NCI-H1105 (cell line): ENCODE measurements at regions not wholly inside any gene's neighbourhood (a gene's known extent, or its start where the extent isn't known, plus 50 kb on each side); places are given as distances from the start of the nearest gene placed in this dataset.
"Not testable (repeated sequence)": the region's sequence is repeated elsewhere in the genome, so short reads cannot be mapped to it uniquely, and the experiment has no call there.

ENCODE experiments used
- DNase-seq: peaks from one replicate; lab custom pipeline; 2025; lab: John Stamatoyannopoulos, UW

- not testable (repeated sequence) for DNase-seq
Observed at GRCh38 chr11:71721840-71722239, 111.2 kb upstream of the DEFB108B start.

GRCh38 chr11:71723991-71724390, 109.0 kb upstream of the DEFB108B start:
- DNase-seq: not testable (repeated sequence)

- DNase-seq: not testable (repeated sequence)
Observed at GRCh38 chr11:71730748-71731147, 102.3 kb upstream of the DEFB108B start.

DNA sequence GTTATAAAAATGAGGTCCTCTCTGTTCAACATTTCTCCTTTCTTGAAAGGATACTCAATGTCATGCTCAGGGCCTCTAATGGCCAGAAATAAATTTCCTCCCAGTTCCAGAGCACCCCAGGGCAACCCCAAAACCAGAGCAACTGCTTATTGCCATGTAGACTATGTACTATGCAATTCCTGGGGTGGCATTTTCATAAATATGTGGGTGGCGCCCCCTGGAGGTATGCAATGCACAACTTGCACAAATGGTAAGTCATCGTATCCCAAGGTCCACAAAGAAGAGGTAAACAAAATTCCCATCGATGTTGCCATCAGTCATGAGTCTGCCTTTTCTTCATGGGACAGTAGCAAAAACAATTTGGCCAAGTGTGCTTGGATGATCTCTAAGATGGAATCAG, 98.6 kb upstream of the DEFB108B start:
- not testable (repeated sequence) for DNase-seq

GRCh38 chr11:71738317-71738716, 94.7 kb upstream of the DEFB108B start:
- not testable (repeated sequence) for DNase-seq

- DNase-seq: not testable (repeated sequence)
Observed at GRCh38 chr11:71743385-71743784, 89.6 kb upstream of the DEFB108B start.

- not testable (repeated sequence) for DNase-seq
Observed at GRCh38 chr11:71745656-71746055, 87.3 kb upstream of the DEFB108B start.

DNA sequence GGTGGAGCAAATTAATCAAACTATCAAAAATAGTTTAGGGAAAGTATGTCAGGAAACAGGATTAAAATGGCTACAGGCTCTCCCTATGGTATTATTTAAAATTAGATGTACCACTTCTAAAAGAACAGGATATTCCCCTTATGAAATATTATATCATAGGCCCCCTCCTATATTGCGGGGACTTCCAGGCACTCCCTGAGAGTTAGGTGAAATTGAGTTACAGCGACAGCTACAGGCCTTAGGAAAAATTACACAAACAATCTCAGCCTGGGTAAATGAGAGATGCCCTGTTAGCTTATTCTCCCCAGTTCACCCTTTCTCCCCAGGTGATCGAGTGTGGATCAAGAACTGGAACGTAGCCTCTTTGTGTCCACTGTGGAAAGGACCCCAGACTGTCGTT, 86.7 kb upstream of the DEFB108B start:
- DNase-seq: not testable (repeated sequence)

DNA sequence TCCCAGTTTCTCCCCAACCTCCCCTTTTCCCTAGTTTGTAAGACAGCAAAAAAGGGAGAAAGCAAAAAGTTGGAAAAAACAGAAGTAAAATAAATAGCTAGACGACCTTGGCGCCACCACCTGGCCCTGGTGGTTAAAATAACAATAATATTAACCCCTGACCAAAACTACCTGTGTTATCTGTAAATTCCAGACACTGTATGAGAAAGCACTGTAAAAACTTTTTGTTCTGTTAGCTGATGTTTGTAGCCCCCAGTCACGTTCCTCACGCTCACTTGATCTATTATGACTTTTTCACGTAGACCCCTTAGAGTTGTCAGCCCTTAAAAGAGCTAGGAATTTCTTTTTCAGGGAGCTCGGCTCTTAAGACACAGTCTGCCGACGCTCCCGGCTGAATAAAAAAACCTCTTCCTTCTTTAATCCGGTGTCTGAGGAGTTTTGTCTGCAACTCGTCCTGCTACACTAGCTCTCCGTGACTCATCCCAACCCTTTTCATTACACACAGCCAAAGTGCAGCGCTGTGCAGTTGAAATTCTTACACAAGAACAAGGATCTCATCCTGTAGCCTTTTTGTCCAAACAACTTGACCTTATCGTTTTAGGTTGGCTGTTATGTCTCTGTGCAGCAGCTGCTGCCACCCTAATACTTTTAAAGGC, 83.9 kb upstream of the DEFB108B start:
- DNase-seq: not testable (repeated sequence)

- not testable (repeated sequence) for DNase-seq
Observed at GRCh38 chr11:71750908-71751307, 82.1 kb upstream of the DEFB108B start.

GRCh38 chr11:71764695-71765491, 68.1 kb upstream of the DEFB108B start:
- DNase-seq: not testable (repeated sequence)

GRCh38 chr11:71767016-71767415, 66.0 kb upstream of the DEFB108B start:
- not testable (repeated sequence) for DNase-seq

DNA sequence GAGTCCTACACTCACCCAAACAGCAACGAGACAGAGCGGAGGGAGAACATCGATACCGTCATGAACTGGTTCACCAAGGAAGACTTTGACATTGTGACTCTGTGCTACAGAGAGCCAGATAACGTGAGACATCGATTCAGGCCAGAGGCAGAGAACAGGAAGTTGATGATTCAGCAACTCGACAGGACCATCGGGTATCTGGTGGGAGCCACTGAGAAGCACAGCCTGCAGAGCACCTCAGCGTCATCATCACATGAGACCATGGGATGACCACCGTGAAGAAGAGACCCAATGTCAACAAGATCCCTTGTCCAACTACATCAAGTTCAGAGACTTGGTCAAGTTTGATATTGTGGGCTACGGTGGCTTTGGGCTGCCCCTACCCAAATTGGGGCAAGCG, 60.8 kb upstream of the DEFB108B start:
- DNase-seq: not testable (repeated sequence)

- no peak for DNase-seq
Observed at GRCh38 chr11:71774603-71775222, 58.3 kb upstream of the DEFB108B start.

DNA sequence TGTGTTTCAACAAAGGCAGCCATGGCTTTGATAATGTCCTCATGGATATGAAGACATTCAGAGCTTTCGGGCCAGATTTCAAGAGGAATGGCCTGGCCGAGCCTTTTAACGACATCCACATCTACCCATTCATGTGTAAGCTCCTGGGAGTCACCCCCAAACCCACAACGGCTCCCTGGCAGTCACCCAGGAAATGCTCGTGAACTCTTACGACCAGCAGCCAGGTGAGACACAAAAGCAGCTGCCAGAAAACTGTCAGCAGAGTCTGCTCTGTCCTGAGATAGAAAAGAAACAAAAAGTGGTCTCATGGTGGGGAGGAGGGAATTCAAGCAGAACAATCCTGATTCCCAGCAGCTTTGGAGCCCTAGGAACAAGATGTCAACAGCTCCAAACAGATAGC, 52.9 kb upstream of the DEFB108B start:
- peak; percentile 24 for DNase-seq

- DNase-seq: peak; percentile 50
Observed at GRCh38 chr11:71780771-71781170, 52.2 kb upstream of the DEFB108B start.

DNA sequence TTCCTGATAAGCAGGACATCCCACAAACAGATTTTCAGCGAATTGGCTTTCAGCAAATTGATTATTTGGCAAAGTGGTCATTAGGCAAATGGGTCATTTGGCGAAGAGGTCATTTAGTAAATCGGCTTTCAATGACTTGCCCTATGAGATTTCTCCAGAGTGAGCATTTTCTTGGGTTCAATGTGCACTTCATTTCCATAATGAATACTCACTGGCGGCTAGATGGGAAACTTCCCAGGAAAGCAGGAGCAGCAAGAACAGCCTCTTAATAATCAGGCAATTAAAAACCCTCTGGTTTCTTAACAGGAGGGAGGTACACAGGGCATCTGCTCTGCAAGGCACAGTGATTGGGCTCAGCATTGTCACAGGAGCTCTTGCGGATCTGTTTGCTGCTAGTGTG, 51.5 kb upstream of the DEFB108B start:
- DNase-seq: not testable (repeated sequence)

DNA sequence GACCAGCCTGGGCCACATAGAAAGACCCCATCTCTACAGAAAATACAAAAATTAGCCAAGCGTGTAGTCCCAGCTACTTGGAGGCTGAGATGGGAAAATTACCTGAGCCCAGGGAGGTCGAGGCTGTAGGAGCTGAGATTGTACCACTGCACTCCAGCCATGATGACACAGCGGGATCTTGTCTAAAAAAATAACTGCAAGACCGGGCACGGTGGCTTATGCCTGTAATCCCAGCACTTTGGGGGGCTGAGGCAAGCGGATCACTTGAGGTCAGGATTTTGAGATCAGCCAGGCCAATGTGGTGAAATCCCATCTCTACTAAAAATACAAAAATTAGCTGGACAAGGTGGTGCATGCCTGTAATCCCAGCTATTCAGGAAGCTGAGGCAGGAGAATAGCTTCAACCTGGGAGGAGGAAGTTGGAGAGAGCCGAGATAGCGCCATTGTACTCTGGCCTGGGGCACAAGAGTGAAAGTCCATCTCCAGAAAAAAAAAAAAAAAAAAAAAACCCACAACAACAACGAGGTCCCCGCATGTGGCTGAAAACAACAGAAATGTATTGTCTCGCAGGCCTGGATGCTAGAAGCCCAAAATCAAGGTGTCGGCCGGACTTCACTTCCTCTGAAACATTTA, 50.7 kb upstream of the DEFB108B start:
- DNase-seq: not testable (repeated sequence)

- DNase-seq: not testable (repeated sequence)
Observed at GRCh38 chr11:71783191-71783590, 49.8 kb upstream of the DEFB108B start.
